ENCODE measurements at regions not wholly inside any gene's neighbourhood (a gene's known extent, or its start where the extent isn't known, plus 50 kb on each side); places are given as distances from the start of the nearest gene placed in this dataset.

DNA sequence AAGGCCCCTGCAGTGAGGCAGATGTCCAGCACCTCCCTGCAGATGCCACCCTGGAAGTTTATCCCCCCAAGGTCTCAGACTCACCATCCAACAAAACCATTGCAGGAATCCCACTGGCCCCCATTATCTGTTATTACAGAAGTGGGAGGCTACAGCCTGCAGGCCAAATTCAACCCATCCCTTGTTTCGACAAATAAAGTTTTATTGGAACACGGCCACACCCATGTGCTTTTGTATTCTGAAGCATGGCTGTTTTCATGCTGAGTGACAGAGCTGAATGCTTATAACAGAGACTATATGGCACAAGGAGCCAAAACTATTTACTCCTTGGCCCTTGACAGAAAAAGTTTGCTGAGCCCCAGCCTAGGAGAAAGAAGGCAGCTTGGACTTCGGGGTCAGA, 428.8 kb downstream of the CDK5RAP2 start:
- Mint-ChIP-seq H3K4me3 (no peak overlapping the region), H3K4me1 (no peaks in the 10 kb centered on the region), H3K27ac (no peak overlapping the region), H3K27me3 (ENCODE audit: low read depth in 2 of 2) (peaks cover 0 to 3% of the 10 kb centered on the region in 2 donors), H3K9me3 (no peaks in the 10 kb centered on the region), H3K36me3 (no peaks in the 10 kb centered on the region)
- Histone ChIP-seq H3K4me1 (ENCODE audit: control insufficient read depth, insufficient read depth, low read length) (no peaks in the 10 kb centered on the region), H3K9me3 (ENCODE audit: control insufficient read depth, insufficient read depth, low read length) (no peaks in the 10 kb centered on the region), H3K36me3 (ENCODE audit: control insufficient read depth, insufficient read depth, low read length) (no peaks in the 10 kb centered on the region), H3K27ac (ENCODE audit: low read length) (no peak overlapping the region), H3K27me3 (ENCODE audit: control insufficient read depth, insufficient read depth, low read length) (no peaks in the 10 kb centered on the region), H3K4me3 (ENCODE audit: low read length) (no peak overlapping the region)
- TF ChIP-seq, protein P1, sequence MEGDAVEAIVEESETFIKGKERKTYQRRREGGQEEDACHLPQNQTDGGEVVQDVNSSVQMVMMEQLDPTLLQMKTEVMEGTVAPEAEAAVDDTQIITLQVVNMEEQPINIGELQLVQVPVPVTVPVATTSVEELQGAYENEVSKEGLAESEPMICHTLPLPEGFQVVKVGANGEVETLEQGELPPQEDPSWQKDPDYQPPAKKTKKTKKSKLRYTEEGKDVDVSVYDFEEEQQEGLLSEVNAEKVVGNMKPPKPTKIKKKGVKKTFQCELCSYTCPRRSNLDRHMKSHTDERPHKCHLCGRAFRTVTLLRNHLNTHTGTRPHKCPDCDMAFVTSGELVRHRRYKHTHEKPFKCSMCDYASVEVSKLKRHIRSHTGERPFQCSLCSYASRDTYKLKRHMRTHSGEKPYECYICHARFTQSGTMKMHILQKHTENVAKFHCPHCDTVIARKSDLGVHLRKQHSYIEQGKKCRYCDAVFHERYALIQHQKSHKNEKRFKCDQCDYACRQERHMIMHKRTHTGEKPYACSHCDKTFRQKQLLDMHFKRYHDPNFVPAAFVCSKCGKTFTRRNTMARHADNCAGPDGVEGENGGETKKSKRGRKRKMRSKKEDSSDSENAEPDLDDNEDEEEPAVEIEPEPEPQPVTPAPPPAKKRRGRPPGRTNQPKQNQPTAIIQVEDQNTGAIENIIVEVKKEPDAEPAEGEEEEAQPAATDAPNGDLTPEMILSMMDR (IDR thresholded peaks at IDR 0.05) = no peak
- 83% methylated on average over 3 of the region's 3 CpGs for WGBS (ENCODE audit: insufficient coverage)
- DNase-seq (no peak), ATAC-seq (no peak)
- intact Hi-C loops (cut with micrococcal nuclease) = no loop called here

DNA sequence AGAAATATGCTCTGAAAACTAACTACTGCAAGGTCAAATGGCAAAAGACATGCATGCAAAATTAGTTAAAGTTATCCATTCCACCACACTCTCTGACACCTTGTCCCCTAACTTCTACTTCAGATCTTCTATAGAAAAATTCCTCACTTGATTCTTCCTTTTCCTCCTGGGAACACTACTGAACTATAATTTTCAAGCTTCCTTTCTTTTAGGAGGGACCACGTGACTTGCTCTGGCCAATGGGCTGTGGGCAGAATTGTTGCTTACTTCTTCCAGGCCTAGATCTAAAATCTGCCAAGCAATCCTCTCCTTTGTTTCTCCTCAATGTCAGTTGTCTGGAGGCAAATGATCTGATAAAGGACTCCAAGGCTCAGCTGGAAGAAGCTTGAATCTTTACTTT, 441.0 kb downstream of the CDK5RAP2 start:
- peaks cover 0 to 3% of the 10 kb centered on the region in 2 donors for H3K9me3 Mint-ChIP-seq
- Histone ChIP-seq H3K4me3 (ENCODE audit: low read length) (no peak overlapping the region), H3K27me3 (ENCODE audit: control insufficient read depth, insufficient read depth, low read length) (no peaks in the 10 kb centered on the region), H3K4me1 (ENCODE audit: control insufficient read depth, insufficient read depth, low read length) (no peaks in the 10 kb centered on the region), H3K27ac (ENCODE audit: low read length) (no peak overlapping the region), H3K36me3 (ENCODE audit: control insufficient read depth, insufficient read depth, low read length) (no peaks in the 10 kb centered on the region), H3K9me3 (ENCODE audit: control insufficient read depth, insufficient read depth, low read length) (no peaks in the 10 kb centered on the region)
- peaks cover 0 to 4% of the 10 kb centered on the region in 2 donors for H3K27me3 Mint-ChIP-seq (ENCODE audit: low read depth in 2 of 2)
- H3K4me3 Mint-ChIP-seq = no peak overlapping the region
- no peak overlapping the region for H3K27ac Mint-ChIP-seq
- no peaks in the 10 kb centered on the region for H3K36me3 Mint-ChIP-seq
- 74% methylated on average over 1 of the region's 1 CpG for WGBS (ENCODE audit: insufficient coverage)
- ATAC-seq (no peak), DNase-seq (no peak)
- TF ChIP-seq, protein P1 (IDR thresholded peaks at IDR 0.05) = no peak
- no peaks in the 10 kb centered on the region for H3K4me1 Mint-ChIP-seq
- intact Hi-C loops (cut with micrococcal nuclease) = no loop called here

DNA sequence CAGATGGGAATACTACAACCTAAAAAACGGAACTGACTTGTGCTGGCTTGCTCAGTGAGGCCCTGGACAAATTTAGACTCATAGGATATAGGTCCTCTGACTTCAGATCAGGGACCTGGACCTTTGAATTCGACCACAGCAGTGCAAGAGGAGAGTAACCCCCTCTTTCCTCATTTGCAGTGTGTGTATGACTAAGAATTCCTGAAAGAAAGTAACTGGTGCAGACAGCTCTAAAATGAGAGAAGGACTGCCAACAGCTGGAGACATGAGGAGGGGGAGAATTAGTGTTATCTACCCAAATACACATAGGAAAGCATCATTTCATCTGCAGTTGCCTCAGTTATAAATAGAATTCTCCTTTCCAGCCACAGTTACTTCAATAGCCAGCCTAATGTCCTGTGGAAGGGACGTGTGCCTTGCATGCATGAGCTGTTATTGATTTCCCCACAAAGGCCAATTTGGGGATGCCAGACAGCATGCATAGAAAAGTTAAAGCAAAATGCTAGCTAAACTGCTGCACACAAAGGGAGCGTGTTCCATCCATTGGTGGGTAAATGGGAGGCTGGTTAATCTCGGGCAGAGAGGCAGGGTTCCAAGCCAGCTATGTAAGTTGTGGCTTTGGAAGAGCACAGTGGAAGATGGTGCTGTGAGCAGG, 442.7 kb downstream of the CDK5RAP2 start:
- no peaks in the 10 kb centered on the region for H3K27me3 ChIP-seq (ENCODE audit: control insufficient read depth, insufficient read depth, low read length)
- H3K36me3 Mint-ChIP-seq = no peaks in the 10 kb centered on the region
- H3K4me3 Mint-ChIP-seq = no peak overlapping the region
- no peaks in the 10 kb centered on the region for H3K4me1 ChIP-seq (ENCODE audit: control insufficient read depth, insufficient read depth, low read length)
- peaks cover 0 to 2% of the 10 kb centered on the region in 2 donors for H3K9me3 Mint-ChIP-seq
- 73% methylated on average over 4 of the region's 5 CpGs for WGBS (ENCODE audit: insufficient coverage)
- H3K36me3 ChIP-seq (ENCODE audit: control insufficient read depth, insufficient read depth, low read length) = no peaks in the 10 kb centered on the region
- no peak overlapping the region for H3K27ac Mint-ChIP-seq
- H3K27ac ChIP-seq (ENCODE audit: low read length) = no peak overlapping the region
- H3K4me1 Mint-ChIP-seq = no peaks in the 10 kb centered on the region
- no peak overlapping the region for H3K4me3 ChIP-seq (ENCODE audit: low read length)
- intact Hi-C loops (cut with micrococcal nuclease) = no loop called here
- H3K27me3 Mint-ChIP-seq (ENCODE audit: low read depth in 2 of 2) = peaks cover 0 to 4% of the 10 kb centered on the region in 2 donors
- TF ChIP-seq, protein P1 (IDR thresholded peaks at IDR 0.05) = no peak
- no peaks in the 10 kb centered on the region for H3K9me3 ChIP-seq (ENCODE audit: control insufficient read depth, insufficient read depth, low read length)
- DNase-seq = no peak
- no peak for ATAC-seq

DNA sequence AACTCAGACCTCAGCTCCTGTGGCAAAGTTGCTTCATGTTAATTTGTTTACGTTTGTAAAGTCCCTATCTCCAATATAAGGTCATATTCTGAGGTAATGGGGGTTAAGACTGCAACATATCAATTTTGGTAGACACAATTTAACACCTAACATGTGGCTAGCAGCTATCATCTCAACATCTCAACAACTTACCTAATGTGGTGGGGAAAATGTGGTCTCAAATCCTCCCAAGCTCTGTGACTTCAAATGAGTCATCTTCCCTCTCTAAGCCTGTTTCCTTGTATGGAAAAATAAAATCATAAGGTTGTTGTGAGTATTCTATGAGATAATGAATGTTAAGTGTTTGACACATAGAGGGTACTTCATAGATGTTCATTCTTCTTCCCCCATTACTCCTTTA, 443.3 kb downstream of the CDK5RAP2 start:
- Histone ChIP-seq H3K4me3 (ENCODE audit: low read length) (no peak overlapping the region), H3K36me3 (ENCODE audit: control insufficient read depth, insufficient read depth, low read length) (no peaks in the 10 kb centered on the region), H3K27me3 (ENCODE audit: control insufficient read depth, insufficient read depth, low read length) (no peaks in the 10 kb centered on the region), H3K4me1 (ENCODE audit: control insufficient read depth, insufficient read depth, low read length) (no peaks in the 10 kb centered on the region), H3K9me3 (ENCODE audit: control insufficient read depth, insufficient read depth, low read length) (no peaks in the 10 kb centered on the region), H3K27ac (ENCODE audit: low read length) (no peak overlapping the region)
- Mint-ChIP-seq H3K4me1 (no peaks in the 10 kb centered on the region), H3K9me3 (peaks cover 0 to 2% of the 10 kb centered on the region in 2 donors), H3K4me3 (no peak overlapping the region), H3K27me3 (ENCODE audit: low read depth in 2 of 2) (peaks cover 0 to 4% of the 10 kb centered on the region in 2 donors), H3K27ac (no peak overlapping the region), H3K36me3 (no peaks in the 10 kb centered on the region)
- ATAC-seq (no peak), DNase-seq (no peak)
- intact Hi-C loops (cut with micrococcal nuclease) = no loop called here
- TF ChIP-seq, protein P1 (IDR thresholded peaks at IDR 0.05) = no peak
- WGBS (ENCODE audit: insufficient coverage) = no CpG with 5 or more reads among the region's 1 CpG
